ENCODE measurements at regions not wholly inside any gene's neighbourhood (a gene's known extent, or its start where the extent isn't known, plus 50 kb on each side); places are given as distances from the start of the nearest gene placed in this dataset.

- TF ChIP-seq ZNF75D (CRISPR knock-in tag; IDR thresholded peaks at IDR 0.05; ENCODE audit: borderline replicate concordance) (no peak), SMAD1 (CRISPR knock-in tag; IDR thresholded peaks at IDR 0.05; ENCODE audit: borderline replicate concordance, low read depth) (no peak), ZNF839 (CRISPR knock-in tag; IDR thresholded peaks at IDR 0.05; ENCODE audit: borderline replicate concordance) (no peak), ZNF232 (CRISPR knock-in tag; IDR thresholded peaks at IDR 0.05; ENCODE audit: borderline replicate concordance) (no peak), RARA (CRISPR knock-in tag; IDR thresholded peaks at IDR 0.05) (peak; percentile 85), NONO (IDR thresholded peaks at IDR 0.05) (no peak), NONO (CRISPR knock-in tag; conservative IDR thresholded peaks at IDR 0.05) (peak; percentile 16; the same call in 1 of the 2 replicates), CHCHD3 (CRISPR knock-in tag; IDR thresholded peaks at IDR 0.05) (no peak), NAIF1 (CRISPR knock-in tag; IDR thresholded peaks at IDR 0.05; ENCODE audit: borderline replicate concordance) (no peak), ZSCAN25 (CRISPR knock-in tag; IDR thresholded peaks at IDR 0.05) (no peak), TAF1 (CRISPR knock-in tag; IDR thresholded peaks at IDR 0.05) (0 out of 2 replicates have a peak, but pooled peaks have one; percentile 23), HNF4G (IDR thresholded peaks at IDR 0.05; ENCODE audit: borderline replicate concordance, low read depth, low read length) (peak; percentile 91), HNF4G (CRISPR knock-in tag; IDR thresholded peaks at IDR 0.05; ENCODE audit: borderline replicate concordance, low read depth) (peak; percentile 82; the same call in 1 of the 2 replicates), SALL2 (CRISPR knock-in tag; IDR thresholded peaks at IDR 0.05) (no peak), ARHGAP35 (CRISPR knock-in tag; IDR thresholded peaks at IDR 0.05; ENCODE audit: borderline replicate concordance) (no peak), HNRNPL (IDR thresholded peaks at IDR 0.05; ENCODE audit: low read depth, low read length) (no peak), NR2F6 (IDR thresholded peaks at IDR 0.05) (peak; percentile 42), NR2F6 (CRISPR knock-in tag; IDR thresholded peaks at IDR 0.05) (peak; percentile 69), WIZ (CRISPR knock-in tag; IDR thresholded peaks at IDR 0.05) (no peak), SMARCC2 (IDR thresholded peaks at IDR 0.05) (no peak), PHF5A (CRISPR knock-in tag; IDR thresholded peaks at IDR 0.05; ENCODE audit: low read depth, unreplicated experiment) (peak; percentile 9), BORCS8-MEF2B (CRISPR knock-in tag; IDR thresholded peaks at IDR 0.05) (no peak), GABPA (IDR thresholded peaks at IDR 0.05; ENCODE audit: low read depth, low read length) (no peak), GABPA (CRISPR knock-in tag; IDR thresholded peaks at IDR 0.05; ENCODE audit: low read depth) (no peak), ZNF263 (CRISPR knock-in tag; IDR thresholded peaks at IDR 0.05) (no peak), NCOA5 (CRISPR knock-in tag; IDR thresholded peaks at IDR 0.05) (no peak), TCF7L2 (IDR thresholded peaks at IDR 0.05; ENCODE audit: low read depth, low read length) (peak; percentile 96), TRIM24 (CRISPR knock-in tag; IDR thresholded peaks at IDR 0.05) (no peak), ZNF792 (CRISPR knock-in tag; IDR thresholded peaks at IDR 0.05) (peak; percentile 61; the same call in 1 of the 2 replicates), XRCC5 (optimal IDR thresholded peaks at IDR 0.05; ENCODE audit: low read length) (no peak), POGZ (CRISPR knock-in tag; IDR thresholded peaks at IDR 0.05) (peak; percentile 85)
- TF ChIP-seq, protein P1, sequence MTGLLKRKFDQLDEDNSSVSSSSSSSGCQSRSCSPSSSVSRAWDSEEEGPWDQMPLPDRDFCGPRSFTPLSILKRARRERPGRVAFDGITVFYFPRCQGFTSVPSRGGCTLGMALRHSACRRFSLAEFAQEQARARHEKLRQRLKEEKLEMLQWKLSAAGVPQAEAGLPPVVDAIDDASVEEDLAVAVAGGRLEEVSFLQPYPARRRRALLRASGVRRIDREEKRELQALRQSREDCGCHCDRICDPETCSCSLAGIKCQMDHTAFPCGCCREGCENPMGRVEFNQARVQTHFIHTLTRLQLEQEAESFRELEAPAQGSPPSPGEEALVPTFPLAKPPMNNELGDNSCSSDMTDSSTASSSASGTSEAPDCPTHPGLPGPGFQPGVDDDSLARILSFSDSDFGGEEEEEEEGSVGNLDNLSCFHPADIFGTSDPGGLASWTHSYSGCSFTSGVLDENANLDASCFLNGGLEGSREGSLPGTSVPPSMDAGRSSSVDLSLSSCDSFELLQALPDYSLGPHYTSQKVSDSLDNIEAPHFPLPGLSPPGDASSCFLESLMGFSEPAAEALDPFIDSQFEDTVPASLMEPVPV (CRISPR knock-in tag; IDR thresholded peaks at IDR 0.05) = no peak; the same call in 1 of the 2 replicates
- TF ChIP-seq, protein P2, sequence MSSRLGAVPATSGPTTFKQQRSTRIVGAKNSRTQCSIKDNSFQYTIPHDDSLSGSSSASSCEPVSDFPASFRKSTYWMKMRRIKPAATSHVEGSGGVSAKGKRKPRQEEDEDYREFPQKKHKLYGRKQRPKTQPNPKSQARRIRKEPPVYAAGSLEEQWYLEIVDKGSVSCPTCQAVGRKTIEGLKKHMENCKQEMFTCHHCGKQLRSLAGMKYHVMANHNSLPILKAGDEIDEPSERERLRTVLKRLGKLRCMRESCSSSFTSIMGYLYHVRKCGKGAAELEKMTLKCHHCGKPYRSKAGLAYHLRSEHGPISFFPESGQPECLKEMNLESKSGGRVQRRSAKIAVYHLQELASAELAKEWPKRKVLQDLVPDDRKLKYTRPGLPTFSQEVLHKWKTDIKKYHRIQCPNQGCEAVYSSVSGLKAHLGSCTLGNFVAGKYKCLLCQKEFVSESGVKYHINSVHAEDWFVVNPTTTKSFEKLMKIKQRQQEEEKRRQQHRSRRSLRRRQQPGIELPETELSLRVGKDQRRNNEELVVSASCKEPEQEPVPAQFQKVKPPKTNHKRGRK (CRISPR knock-in tag; IDR thresholded peaks at IDR 0.05) = no peak
Measured at GRCh38 chr9:108445431-108446071, 410.2 kb downstream of the ACTL7B start (continued).

All from HepG2 (cell line).